Fibroblast of skin of abdomen (primary cell): ENCODE measurements at regions not wholly inside any gene's neighbourhood (a gene's known extent, or its start where the extent isn't known, plus 50 kb on each side); places are given as distances from the start of the nearest gene placed in this dataset.

Experiments used
- DNase-seq: peaks from one replicate; pipeline ENCODE4 v3.0.0-alpha.2; 2013

- no peak for DNase-seq
Observed at GRCh38 chr2:128835342-128835855, 516.7 kb upstream of the HS6ST1 start.

- DNase-seq = no peak
Observed at GRCh38 chr2:128835974-128836373, 517.3 kb upstream of the HS6ST1 start.

DNA sequence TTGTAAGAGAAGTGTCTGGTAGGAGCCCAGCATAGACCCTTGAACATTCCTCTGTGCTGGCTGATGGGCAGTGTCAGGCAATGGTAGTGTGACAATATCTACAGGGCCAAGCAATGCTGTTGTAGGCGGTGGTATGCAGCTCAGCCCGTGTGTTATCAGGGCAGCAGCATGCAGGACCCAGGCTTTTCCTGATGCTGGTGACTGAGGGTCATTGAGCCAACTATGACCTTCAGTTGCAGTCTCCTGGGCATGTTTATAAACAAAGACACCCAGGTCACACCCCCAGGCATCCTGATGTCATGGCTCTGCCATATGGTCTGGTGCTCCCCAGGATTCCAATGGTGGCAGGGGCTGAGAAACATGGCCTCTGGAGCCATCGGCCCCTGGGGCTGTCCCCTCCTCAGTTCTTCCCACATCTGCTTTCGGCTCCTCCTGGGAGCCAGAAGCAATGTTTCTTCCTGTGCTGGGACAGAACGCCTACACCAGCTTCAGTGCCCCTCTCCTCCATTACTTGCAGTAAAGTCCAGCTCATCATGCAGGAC is 518.0 kb upstream of the HS6ST1 start:
- no peak for DNase-seq

DNA sequence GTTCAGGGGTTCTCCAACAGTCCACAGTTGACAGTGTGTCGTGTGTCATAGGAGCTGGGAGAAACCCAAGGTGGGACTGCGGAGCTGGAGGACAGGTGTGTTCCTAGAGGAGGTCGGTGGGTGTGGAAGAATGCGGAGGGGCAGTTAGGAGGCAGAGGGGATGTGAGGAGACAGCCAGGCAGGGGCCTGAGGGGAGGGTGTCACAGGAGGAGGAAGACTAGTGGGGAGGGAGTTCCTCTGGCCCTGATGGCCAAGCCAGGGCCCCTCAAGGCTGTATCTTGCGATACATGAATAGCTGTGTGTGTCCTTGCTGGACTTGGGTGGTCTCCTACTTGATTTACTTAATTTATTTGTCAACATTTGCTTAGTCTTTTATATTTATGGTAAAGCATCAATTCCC is 519.6 kb upstream of the HS6ST1 start:
- DNase-seq = no peak

DNA sequence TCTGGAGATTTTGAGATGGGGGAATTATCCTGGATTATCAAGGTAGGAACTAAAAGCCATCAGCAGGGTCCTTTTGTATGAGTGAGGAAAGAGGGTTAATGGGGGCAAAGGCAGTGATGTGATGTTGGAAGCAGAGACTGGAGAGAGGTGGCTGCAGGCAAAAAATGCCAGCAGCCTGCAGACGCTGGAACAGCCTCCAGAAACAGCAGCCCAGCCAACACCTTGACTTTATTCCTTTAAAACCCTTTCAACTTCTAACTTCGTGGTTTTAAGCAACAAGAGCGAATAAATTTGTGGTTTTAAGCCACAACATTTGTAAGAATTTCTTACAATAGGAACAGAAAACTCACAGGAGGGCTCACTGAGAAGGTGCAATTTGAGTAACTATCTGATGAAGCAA is 523.1 kb upstream of the HS6ST1 start:
- DNase-seq = no peak

DNA sequence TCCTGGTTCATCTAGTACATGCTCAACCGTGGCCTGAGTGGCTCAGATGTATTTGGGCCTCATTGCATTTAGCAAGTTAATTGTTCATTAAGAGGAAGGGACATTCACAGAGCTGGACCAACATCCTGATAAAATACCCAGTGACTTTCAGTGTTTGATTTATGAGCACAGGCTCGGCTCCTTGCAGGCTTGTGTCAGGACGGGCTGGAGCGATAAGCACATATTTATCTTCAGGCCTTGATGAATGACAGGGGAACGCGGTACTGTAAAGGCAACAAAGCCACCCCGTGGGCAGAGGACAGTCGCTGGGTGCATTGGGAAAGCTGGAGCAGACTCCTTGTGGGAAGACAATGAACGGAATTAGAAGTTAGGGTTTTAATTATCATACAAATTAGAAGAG is 548.6 kb upstream of the HS6ST1 start:
- no peak for DNase-seq

- no peak for DNase-seq
Observed at GRCh38 chr2:128867936-128868636, 549.4 kb upstream of the HS6ST1 start.

DNA sequence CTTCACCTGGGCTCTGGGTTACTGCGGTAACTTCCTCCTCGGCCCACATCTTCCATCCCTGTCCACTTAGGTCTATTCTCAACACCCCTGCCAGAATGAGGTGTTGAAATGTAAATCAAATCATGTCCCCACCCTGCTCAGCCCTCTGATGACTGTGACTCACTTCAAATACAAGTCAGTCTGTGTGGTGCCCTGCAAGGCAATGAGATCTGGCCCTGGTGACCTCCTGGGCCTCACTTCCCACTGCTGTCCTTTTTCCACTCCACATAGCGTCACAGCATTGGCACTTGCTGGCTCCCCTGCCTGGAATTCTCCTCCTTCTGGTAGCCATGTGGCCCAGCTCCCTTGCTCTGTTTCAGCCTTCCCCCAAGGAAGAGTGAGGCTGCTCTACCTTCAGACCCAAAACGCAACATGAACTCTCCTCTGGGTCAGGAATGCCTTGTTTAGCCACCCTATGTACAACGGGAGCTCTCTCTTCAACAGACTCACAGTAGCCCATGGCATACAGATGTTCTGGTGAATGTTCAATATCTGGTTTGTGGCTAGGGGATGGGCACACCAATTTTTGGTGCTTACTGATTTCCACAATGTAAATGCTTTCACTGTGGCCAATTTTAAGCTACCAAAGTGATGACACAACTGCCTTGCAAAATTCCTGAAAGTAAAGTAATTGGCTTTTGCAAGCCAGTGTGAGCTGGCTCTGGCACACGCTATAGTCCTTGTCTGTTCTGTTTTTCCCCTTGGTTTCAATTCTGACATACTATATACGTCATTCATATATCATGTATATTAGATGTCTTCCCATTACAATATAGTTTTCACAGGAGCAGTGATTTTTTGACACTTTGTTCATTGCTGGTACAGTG is 550.3 kb upstream of the HS6ST1 start:
- peak; percentile 72 for DNase-seq

- no peak for DNase-seq
Observed at GRCh38 chr2:128874608-128875007, 555.9 kb upstream of the HS6ST1 start.

GRCh38 chr2:128876986-128877983 is 558.6 kb upstream of the HS6ST1 start:
- no peak for DNase-seq

DNA sequence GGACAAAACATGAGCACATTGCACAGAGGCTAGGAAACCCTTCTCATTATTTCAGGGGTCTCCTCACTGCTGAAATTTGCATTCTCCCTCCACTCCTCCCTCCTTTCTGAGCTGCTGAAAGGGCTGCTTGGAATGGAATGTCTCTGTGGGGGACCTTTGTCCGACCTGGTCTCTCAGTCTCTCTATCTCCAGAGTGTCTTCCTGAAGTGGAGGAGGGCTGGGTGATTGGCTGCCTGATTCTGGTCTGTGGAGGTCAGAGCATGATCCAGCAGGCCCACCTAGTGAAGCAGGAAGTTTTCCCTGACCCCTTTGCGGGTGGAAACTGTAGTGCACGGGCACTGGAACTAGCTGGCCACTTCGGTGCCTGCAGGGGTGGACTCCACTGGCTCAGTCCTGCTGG is 560.5 kb upstream of the HS6ST1 start:
- DNase-seq = no peak

GRCh38 chr2:128894896-128895295 is 576.2 kb upstream of the HS6ST1 start:
- no peak for DNase-seq

- DNase-seq = no peak
Observed at GRCh38 chr2:128901572-128902391, 583.1 kb upstream of the HS6ST1 start.

- no peak for DNase-seq
Observed at GRCh38 chr2:128903637-128904036, 585.0 kb upstream of the HS6ST1 start.

DNA sequence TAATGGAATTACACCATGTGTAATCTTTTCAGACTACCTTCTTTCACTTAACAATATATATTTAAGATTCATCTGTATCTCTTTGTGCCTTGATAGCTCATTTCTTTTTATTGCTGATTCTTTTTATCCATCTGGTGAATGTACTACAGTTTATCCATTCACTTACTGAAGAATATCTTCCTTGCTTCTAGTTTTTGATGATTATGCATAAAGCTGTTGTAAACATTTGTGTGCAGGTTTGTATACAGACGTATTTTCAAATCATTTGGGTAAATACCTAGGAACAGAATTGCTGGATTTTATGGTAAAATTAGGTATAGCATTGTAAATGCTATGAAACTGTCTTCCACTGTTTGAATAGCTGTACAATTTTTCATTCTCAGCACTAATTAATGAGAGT is 592.6 kb upstream of the HS6ST1 start:
- no peak for DNase-seq

DNA sequence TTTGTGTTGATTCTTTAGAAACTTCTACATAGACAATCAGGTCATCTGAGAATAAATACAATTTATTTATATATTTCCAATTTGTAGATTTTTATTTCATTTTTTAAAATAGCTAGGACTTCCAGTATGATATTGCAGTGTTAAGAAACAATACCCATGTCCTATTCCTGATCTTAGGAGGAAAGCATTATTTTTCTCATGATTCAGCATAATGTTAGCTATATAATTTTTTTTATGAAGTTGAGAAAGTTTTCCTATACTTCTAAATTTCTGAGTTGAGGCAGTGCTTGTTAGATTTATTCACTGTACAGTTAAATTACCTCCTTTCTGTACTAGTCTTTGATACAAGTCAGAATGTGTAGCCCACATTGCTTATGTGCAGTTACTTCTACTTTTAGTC is 595.7 kb upstream of the HS6ST1 start:
- no peak for DNase-seq

DNA sequence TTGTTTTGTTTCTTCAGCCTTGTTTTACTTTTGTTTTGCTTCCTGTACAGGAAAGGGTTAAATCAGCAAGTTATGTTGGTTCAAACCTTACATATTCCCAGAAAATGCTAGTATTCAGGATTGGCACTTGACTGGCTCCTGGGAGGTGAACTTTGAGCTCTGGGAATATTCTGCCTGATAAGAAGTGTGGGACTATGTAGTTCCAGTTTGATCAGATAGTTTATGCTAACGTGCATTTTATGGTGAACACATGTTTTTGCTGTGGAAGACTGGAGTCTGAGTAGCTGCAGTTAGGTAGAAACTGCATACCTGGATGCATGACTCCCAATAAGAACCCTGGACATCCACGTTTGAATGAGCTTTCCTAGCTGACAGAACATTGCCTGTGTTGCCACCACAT is 603.1 kb upstream of the HS6ST1 start:
- no peak for DNase-seq

- no peak for DNase-seq
Observed at GRCh38 chr2:128922154-128922553, 603.5 kb upstream of the HS6ST1 start.

GRCh38 chr2:128925631-128926030 is 607.0 kb upstream of the HS6ST1 start:
- no peak for DNase-seq

- DNase-seq = no peak
Observed at GRCh38 chr2:128930101-128930500, 611.4 kb upstream of the HS6ST1 start.

- no peak for DNase-seq
Observed at GRCh38 chr2:128940378-128940777, 621.7 kb upstream of the HS6ST1 start.
